Calu3 (cell line): ENCODE measurements at regions not wholly inside any gene's neighbourhood (a gene's known extent, or its start where the extent isn't known, plus 50 kb on each side); places are given as distances from the start of the nearest gene placed in this dataset.

ENCODE experiments used
- BruUV-seq: library from RNA; stranded (reverse); fragments of 400-500 nt; replicated peaks from 2 replicates; lab custom pipeline; 2021; lab: Mats Ljungman, UMichigan
- CTCF ChIA-PET: fragments of 300-600 bp; sonication (Branson Sonifier 250); formaldehyde crosslinking; loops from one replicate; lab custom pipeline; 2022; ENCODE audit warnings: antibody characterized with exemption; lab: Charles Lee
- DNase-seq: peaks from one replicate; pipeline ENCODE4 v3.0.0; 2022
- H3K27ac Mint-ChIP-seq: one replicate; pipeline ENCODE4 v1.8.0; 2022; ENCODE audit warnings: mixed read lengths; ENCODE audit not compliant: unreplicated experiment
- H3K27me3 Mint-ChIP-seq: one replicate; pipeline ENCODE4 v1.8.0; 2022; ENCODE audit warnings: mixed read lengths; ENCODE audit not compliant: unreplicated experiment
- H3K36me3 Mint-ChIP-seq: one replicate; pipeline ENCODE4 v1.8.0; 2022; ENCODE audit warnings: mild to moderate bottlenecking, moderate library complexity, mixed read lengths; ENCODE audit not compliant: insufficient read depth, unreplicated experiment
- H3K4me1 Mint-ChIP-seq: one replicate; pipeline ENCODE4 v1.8.0; 2022; ENCODE audit warnings: mild to moderate bottlenecking, low read depth, mixed read lengths; ENCODE audit not compliant: unreplicated experiment
- H3K4me3 Mint-ChIP-seq: one replicate; pipeline ENCODE4 v1.8.0; 2022; ENCODE audit warnings: mild to moderate bottlenecking, low read depth, moderate library complexity, mixed read lengths; ENCODE audit not compliant: unreplicated experiment
- H3K9me3 Mint-ChIP-seq: one replicate; pipeline ENCODE4 v1.8.0; 2022; ENCODE audit warnings: low read depth, mixed read lengths; ENCODE audit not compliant: unreplicated experiment
- CTCF ChIP-seq: fragments of 200-600 bp; IDR thresholded peaks from one replicate; pipeline ENCODE4 v1.8.0; 2022; ENCODE audit warnings: antibody characterized with exemption; ENCODE audit not compliant: unreplicated experiment
- intact Hi-C: fragments of 100-400 bp; cut with micrococcal nuclease; formaldehyde crosslinking; loops from one replicate; pipeline ENCODE4 v1.10.0; 2022; ENCODE audit not compliant: unreplicated experiment

DNA sequence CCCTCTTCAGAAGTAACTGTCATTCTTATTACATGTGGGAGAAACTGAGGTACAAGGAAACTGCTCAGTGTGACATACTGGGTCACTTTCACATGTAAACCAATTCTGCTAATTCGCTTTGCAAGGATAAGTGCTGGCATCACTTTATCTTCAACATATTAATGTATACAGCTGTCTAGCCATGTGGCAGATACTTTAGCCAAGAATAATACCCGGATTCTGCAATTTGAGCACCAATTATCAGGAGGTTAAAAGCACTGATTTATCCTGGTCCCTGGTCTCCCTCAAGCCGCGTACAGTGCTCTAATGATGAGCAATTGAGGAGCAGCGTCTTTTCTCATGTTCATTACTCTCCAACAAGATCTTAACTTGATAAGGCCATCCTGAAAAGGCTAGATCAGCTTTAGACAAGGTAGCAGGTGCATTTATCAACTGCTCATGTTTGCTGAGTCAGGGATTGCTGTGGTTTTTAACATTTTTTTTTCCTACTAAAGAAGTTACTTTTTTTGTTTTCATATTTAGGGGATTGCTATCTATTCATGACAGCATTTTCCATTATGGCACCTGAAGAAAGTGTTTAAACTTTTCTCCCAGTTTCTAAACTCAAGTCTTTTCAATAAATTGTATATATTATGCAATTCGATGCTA is 1066.3 kb upstream of the MAP3K7 start:
- no peak overlapping the region for H3K27ac Mint-ChIP-seq
- peaks cover 3% of the 10 kb centered on the region for H3K9me3 Mint-ChIP-seq
- BruUV-seq, result no TSS peak
- intact Hi-C loops, result no loop called here
- no peaks in the 10 kb centered on the region for H3K27me3 Mint-ChIP-seq
- H3K4me3 Mint-ChIP-seq, result no peak overlapping the region
- no peaks in the 10 kb centered on the region for H3K4me1 Mint-ChIP-seq
- H3K36me3 Mint-ChIP-seq, result no peaks in the 10 kb centered on the region
- no peak for DNase-seq
- TF ChIP-seq CTCF, result no peak
- CTCF ChIA-PET, result no interaction called here

DNA sequence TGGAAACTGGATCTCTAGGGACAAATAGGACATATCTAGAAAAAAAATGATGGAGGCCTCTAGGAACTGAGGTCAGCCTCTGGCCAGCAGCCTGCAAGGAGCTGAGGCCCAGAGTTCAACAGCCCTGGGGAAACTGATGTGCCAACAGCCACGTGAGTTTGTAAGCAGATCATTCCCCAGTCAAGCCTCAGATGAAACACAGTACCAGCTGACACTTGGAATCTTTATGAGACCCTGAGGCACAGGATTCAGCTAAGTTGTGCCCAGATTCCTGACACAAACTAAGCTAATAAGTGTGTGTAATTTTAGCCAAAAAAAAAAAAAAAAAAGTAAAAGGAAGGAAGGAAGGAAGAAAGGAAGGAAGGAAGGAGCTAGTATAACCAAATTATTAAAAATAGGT is 1059.8 kb upstream of the MAP3K7 start:
- no TSS peak for BruUV-seq
- intact Hi-C loops, result no loop called here
- CTCF ChIA-PET, result no interaction called here
- no peak for DNase-seq
- Mint-ChIP-seq H3K27me3 (no peaks in the 10 kb centered on the region), H3K4me3 (no peak overlapping the region), H3K4me1 (no peaks in the 10 kb centered on the region), H3K9me3 (no peaks in the 10 kb centered on the region), H3K36me3 (no peaks in the 10 kb centered on the region), H3K27ac (no peak overlapping the region)
- TF ChIP-seq CTCF, result no peak

DNA sequence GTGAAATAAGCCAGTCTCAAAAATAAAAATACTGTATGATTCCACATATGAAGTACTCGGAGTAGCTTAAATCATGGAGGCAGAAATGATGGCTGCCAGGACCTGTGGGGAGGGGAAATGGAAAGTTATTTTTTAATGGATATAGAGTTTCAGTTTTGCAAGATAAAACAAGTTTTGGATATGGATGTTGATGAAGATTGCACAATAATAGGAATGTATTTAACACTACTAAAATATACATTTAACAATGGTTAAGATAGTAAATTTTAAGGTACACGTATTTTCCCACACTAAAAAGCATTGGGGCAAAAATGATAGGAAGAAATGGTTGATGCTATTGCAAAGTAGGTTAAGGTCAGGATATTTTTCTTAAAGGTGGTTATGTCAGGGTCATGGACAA is 1058.9 kb upstream of the MAP3K7 start:
- CTCF ChIA-PET, result no interaction called here
- Mint-ChIP-seq H3K9me3 (no peaks in the 10 kb centered on the region), H3K36me3 (no peaks in the 10 kb centered on the region), H3K4me1 (no peaks in the 10 kb centered on the region), H3K27ac (no peak overlapping the region), H3K4me3 (no peak overlapping the region), H3K27me3 (no peaks in the 10 kb centered on the region)
- TF ChIP-seq CTCF, result no peak
- BruUV-seq, result no TSS peak
- DNase-seq, result no peak
- intact Hi-C loops, result no loop called here

DNA sequence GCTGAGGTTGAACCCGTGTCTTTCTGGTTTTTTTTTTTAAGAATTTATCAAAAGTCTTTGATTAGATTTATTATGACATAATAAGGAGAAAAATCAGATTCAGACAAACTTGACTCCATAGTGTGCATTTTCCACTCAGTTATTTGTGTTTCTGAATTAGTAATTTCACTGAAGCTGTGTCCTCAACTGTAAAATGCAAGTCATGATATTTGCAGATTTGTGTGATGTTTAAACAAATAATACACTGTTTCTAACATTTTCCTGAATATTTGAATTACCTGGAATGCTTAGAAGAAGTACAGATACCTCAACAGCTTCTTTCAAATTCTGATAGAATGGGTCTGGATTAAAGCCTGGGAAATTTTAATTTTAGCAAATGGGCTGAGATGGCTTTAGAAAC is 1050.3 kb upstream of the MAP3K7 start:
- H3K9me3 Mint-ChIP-seq, result peaks cover 2% of the 10 kb centered on the region
- H3K4me3 Mint-ChIP-seq, result no peak overlapping the region
- no peaks in the 10 kb centered on the region for H3K36me3 Mint-ChIP-seq
- no peaks in the 10 kb centered on the region for H3K27me3 Mint-ChIP-seq
- CTCF ChIA-PET, result no interaction called here
- BruUV-seq, result no TSS peak
- TF ChIP-seq CTCF, result no peak
- intact Hi-C loops, result no loop called here
- no peak for DNase-seq
- H3K4me1 Mint-ChIP-seq, result peaks cover 16% of the 10 kb centered on the region
- no peak overlapping the region for H3K27ac Mint-ChIP-seq
